Activated gamma-delta T cell treated with Interleukin-2 at 50 U/mL for 16 hours (primary cell): ENCODE measurements at regions not wholly inside any gene's neighbourhood (a gene's known extent, or its start where the extent isn't known, plus 50 kb on each side); places are given as distances from the start of the nearest gene placed in this dataset.
"Not testable (repeated sequence)": the region's sequence is repeated elsewhere in the genome, so short reads cannot be mapped to it uniquely, and the experiment has no call there.

Experiments
- DNase-seq: peaks from one replicate; pipeline ENCODE4 v3.0.0-alpha.2; 2020

- DNase-seq: no peak
Observed at GRCh38 chr9:89844535-89844934, 239.7 kb downstream of the GADD45G start.

GRCh38 chr9:89845321-89845720 is 240.5 kb downstream of the GADD45G start:
- no peak for DNase-seq

DNA sequence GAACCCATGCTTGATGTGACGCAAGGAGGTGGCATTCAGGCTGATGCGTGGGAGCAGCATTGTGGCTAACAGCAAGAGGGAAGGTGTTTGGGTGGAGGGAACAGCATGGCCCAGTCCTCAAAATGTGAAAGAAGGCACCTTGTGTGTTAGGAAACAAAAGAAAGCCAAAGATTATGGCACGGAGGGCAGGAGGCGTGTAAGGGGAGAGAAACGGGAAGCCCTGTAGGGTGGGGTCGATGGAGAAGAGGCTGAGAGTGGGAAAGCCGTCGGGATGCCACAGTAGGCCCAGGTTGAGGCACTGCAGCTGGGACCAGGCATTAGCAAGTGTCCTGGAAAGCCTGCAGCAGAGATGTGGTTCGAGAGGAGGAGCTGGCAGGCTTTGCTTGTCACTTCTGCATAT is 241.1 kb downstream of the GADD45G start:
- no peak for DNase-seq

- no peak for DNase-seq
Observed at GRCh38 chr9:89848060-89849040, 243.5 kb downstream of the GADD45G start.

- DNase-seq: no peak
Observed at GRCh38 chr9:89849096-89849495, 244.3 kb downstream of the GADD45G start.

GRCh38 chr9:89850153-89850552 is 245.3 kb downstream of the GADD45G start:
- DNase-seq: no peak

- no peak for DNase-seq
Observed at GRCh38 chr9:89850631-89851325, 246.0 kb downstream of the GADD45G start.

DNA sequence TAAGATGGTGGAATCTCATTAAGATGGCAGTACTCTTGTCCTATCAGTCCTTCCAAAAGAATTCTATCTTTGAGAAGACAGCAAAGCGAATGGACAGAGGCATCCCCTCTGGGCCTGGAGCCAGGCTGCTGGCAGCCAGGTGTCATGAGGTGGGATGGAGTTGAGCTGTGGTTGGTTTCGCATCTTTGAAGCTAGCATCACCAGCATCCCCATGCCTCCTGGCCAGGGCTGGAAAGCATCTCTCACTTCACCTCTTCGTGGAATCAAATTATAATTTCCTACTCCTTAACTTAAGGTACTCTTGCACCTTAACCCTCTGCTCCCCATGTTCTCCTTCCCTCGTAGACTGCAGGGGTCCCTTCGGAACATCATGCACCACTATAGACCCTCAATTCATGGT is 248.3 kb downstream of the GADD45G start:
- DNase-seq: no peak

GRCh38 chr9:89853931-89854330 is 249.1 kb downstream of the GADD45G start:
- no peak for DNase-seq

GRCh38 chr9:89854715-89855475 is 250.1 kb downstream of the GADD45G start:
- DNase-seq: no peak

- DNase-seq: not testable (repeated sequence)
Observed at GRCh38 chr9:89856296-89856695, 251.5 kb downstream of the GADD45G start.

- DNase-seq: not testable (repeated sequence)
Observed at GRCh38 chr9:89856950-89857349, 252.1 kb downstream of the GADD45G start.

- not testable (repeated sequence) for DNase-seq
Observed at GRCh38 chr9:89859842-89860241, 255.0 kb downstream of the GADD45G start.

DNA sequence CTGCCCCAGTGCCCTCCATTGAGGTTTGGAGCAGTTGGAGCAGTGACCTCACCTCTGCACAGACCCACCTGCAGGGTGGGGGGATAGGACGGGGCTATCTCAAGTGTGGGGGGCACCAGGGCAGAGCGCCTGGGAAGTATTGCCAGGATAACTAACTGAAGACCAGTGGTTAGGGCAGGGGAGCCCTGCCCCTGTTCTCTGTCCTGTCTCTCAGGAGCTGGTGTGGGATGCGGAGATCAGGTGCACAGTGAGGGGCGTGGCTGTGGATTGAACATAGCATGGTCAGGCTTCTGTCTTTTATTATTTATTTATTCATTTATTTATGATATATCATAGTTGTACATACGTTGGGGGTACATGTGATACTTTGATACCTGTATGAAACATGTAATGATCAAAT is 256.6 kb downstream of the GADD45G start:
- not testable (repeated sequence) for DNase-seq

DNA sequence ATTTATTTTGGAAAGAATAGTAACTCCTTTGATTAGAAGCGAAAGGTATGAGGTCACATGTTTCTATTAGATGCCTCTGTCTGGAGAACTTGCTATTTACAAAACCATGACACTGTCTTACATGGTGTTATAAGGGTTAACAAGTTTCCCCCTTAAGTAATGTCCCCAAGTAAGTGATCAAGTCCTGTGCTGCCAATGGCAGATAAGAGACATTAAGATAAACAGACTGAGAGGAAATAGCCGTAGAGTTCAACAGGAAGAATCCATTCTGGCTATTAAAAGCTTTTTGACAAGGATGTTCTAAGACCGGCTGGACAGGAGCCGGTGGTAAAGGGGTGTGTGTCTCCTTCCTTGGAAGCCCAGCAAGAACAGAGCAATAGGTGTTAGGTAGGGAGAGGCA is 257.5 kb downstream of the GADD45G start:
- no peak for DNase-seq

GRCh38 chr9:89863141-89863540 is 258.3 kb downstream of the GADD45G start:
- DNase-seq: no peak

GRCh38 chr9:89863837-89864236 is 259.0 kb downstream of the GADD45G start:
- DNase-seq: no peak

DNA sequence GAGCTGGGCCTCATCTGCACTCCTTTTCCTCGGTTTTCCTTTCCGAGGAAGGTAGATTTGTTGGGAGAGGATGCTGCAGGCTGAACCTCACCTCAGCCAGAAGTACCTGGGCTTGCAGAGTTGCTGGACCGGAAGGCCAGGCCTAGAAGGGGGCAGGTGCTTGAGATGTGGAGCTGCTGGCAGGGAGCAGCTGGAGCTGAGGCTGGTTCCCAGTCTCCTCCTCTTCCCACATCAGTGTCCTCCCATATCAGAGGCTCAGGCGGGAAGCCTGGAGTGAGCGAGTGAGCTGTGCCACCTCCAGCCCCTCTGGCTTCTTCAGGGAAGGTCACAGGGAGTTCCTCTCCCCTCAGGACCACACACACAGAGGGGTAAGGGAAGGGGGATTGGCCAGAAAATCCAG is 259.4 kb downstream of the GADD45G start:
- DNase-seq: no peak

- no peak for DNase-seq
Observed at GRCh38 chr9:89864731-89865130, 259.9 kb downstream of the GADD45G start.

GRCh38 chr9:89865357-89865756 is 260.5 kb downstream of the GADD45G start:
- DNase-seq: no peak

GRCh38 chr9:89865981-89866380 is 261.2 kb downstream of the GADD45G start:
- DNase-seq: no peak

DNA sequence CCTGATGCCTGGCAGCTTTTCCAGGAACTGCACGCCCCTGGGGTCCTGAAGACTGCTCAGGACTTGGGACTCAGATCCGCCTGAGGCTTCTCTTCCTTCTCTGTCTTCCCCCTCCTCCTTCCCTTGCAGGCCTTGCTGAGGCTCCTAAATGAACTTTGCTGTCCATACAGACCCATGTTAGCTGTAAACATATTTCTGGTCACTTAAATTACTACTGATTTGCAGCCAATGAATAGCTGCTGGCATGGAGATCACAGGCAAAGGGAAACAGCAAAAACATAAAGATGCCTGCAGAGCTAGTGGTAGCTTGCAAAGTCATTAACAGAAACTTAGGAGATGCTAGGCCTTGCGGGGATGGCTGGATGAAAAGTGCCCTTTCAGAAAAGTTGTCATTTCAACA is 261.9 kb downstream of the GADD45G start:
- no peak for DNase-seq

DNA sequence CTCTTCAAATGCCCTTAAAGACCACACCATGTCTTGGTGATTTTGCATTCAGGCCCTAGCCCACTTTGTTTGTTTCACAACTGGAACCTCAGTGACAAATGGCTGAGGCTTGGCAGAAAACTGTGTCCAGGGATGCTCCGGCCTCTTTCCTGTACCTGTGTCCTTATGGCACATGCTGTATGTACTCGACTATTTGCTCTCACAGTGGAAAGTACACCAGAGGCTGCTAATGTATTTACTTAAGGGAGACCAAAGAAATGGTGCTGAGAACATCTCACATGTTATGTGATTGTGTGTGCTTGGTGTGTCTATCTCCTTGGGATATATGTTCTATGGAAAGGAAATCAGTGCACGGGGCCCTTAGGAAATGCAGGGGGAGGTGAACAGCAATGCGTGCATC is 263.3 kb downstream of the GADD45G start:
- no peak for DNase-seq
